ENCODE measurements at regions not wholly inside any gene's neighbourhood (a gene's known extent, or its start where the extent isn't known, plus 50 kb on each side); places are given as distances from the start of the nearest gene placed in this dataset.

DNA sequence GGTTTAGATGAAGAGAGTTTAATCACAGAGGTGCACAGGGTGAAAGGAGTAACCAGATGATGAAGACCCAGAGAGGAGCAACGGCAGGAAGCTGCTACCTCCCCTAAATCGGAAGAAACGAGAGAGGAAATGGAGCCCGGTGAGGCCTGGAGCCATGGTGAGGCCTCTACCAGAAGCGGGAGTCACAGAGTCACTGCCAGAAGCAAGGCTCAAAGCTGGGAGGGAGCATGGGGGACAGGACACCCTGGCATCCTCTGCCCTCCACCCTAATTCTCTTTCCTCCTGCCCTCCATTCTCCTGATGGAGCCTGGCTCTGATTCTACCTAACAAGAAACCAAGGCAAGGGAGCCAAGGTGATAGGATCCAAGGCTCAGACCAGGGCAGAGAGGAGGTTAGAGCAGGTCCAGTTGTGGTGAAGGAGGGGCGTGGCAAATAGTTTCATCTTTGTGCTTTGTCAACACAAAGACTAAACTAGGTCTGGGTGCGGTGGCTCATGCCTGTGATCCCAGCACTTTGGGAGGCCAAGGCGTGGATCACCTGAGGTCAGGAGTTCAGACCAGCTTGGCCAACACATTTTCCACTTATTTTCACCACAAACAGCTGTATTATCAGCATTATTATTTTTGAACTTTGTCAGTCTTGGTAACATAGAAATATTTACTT lies 134.4 kb upstream of the RAI14 start:
- TF ChIP-seq, protein P1, sequence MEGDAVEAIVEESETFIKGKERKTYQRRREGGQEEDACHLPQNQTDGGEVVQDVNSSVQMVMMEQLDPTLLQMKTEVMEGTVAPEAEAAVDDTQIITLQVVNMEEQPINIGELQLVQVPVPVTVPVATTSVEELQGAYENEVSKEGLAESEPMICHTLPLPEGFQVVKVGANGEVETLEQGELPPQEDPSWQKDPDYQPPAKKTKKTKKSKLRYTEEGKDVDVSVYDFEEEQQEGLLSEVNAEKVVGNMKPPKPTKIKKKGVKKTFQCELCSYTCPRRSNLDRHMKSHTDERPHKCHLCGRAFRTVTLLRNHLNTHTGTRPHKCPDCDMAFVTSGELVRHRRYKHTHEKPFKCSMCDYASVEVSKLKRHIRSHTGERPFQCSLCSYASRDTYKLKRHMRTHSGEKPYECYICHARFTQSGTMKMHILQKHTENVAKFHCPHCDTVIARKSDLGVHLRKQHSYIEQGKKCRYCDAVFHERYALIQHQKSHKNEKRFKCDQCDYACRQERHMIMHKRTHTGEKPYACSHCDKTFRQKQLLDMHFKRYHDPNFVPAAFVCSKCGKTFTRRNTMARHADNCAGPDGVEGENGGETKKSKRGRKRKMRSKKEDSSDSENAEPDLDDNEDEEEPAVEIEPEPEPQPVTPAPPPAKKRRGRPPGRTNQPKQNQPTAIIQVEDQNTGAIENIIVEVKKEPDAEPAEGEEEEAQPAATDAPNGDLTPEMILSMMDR (IDR thresholded peaks at IDR 0.05; ENCODE audit: low read length) = no peak
- TF ChIP-seq EZH2 (IDR thresholded peaks at IDR 0.05; ENCODE audit: borderline replicate concordance, low read length) = no peak

Data from OCI-LY1 (cell line).